ENCODE measurements at regions not wholly inside any gene's neighbourhood (a gene's known extent, or its start where the extent isn't known, plus 50 kb on each side); places are given as distances from the start of the nearest gene placed in this dataset.

DNA sequence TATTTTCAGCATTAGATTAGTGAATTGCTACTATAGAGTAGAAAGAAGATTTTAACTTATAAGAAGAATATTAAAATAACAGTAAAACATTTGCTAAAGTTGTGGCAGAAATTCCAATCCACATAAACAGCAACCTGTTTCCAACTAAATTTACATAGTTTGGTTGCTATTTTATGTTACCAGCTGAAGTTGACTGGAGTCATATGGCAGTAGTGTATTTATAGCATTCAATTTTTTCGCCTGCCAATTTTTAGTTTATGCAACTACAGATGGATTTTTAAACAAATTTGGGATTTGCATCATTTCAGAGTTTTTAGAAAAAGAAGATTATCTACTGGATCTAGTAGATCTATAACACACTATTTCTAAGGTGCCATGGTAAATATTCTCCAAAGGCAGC is 332.5 kb upstream of the BCHE start:
- TF ChIP-seq, protein P1, sequence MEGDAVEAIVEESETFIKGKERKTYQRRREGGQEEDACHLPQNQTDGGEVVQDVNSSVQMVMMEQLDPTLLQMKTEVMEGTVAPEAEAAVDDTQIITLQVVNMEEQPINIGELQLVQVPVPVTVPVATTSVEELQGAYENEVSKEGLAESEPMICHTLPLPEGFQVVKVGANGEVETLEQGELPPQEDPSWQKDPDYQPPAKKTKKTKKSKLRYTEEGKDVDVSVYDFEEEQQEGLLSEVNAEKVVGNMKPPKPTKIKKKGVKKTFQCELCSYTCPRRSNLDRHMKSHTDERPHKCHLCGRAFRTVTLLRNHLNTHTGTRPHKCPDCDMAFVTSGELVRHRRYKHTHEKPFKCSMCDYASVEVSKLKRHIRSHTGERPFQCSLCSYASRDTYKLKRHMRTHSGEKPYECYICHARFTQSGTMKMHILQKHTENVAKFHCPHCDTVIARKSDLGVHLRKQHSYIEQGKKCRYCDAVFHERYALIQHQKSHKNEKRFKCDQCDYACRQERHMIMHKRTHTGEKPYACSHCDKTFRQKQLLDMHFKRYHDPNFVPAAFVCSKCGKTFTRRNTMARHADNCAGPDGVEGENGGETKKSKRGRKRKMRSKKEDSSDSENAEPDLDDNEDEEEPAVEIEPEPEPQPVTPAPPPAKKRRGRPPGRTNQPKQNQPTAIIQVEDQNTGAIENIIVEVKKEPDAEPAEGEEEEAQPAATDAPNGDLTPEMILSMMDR (IDR thresholded peaks at IDR 0.05): no peak
- Histone ChIP-seq H3K9ac (ENCODE audit: insufficient read depth, low read length, poor library complexity, severe bottlenecking) (no peak overlapping the region), H3K79me2 (ENCODE audit: insufficient read depth, low read length) (no peaks in the 10 kb centered on the region), H3K4me3 (replicated peaks in 1 of 3; ENCODE audit: low read depth in 2 of 3, low read length in 3 of 3) (no peak overlapping the region), H4K20me1 (ENCODE audit: insufficient read depth, low read length) (no peaks in the 10 kb centered on the region), H3K4me2 (replicated peaks; ENCODE audit: extremely low read depth, low read length, poor library complexity, severe bottlenecking) (no peak overlapping the region), H2AFZ (ENCODE audit: insufficient read depth, low read depth, low read length, poor library complexity, severe bottlenecking) (no peak overlapping the region), H3K36me3 (replicated peaks in 1 of 2; ENCODE audit: control insufficient read depth in 1 of 2, insufficient read depth in 2 of 2, low read length in 2 of 2) (no peaks in the 10 kb centered on the region), H3K9me3 (replicated peaks in 1 of 2; ENCODE audit: control insufficient read depth in 1 of 2, insufficient read depth in 1 of 2, low read length in 2 of 2) (no peaks in the 10 kb centered on the region), H3K4me1 (ENCODE audit: control insufficient read depth in 1 of 2, insufficient read depth in 2 of 2, low read length in 2 of 2) (no peaks in the 10 kb centered on the region), H3K27me3 (ENCODE audit: control insufficient read depth in 2 of 2, insufficient read depth in 2 of 2, low read length in 2 of 2) (no peaks in the 10 kb centered on the region), H3K27ac (ENCODE audit: low read depth in 1 of 2, low read length in 2 of 2) (no peak overlapping the region)
- no CpG with 5 or more reads among the region's 1 CpG for WGBS (ENCODE audit: insufficient coverage)
- no peak overlapping the region for H3K4me3 Mint-ChIP-seq
- H3K9me3 Mint-ChIP-seq: peaks cover 0 to 5% (median 2%) of the 10 kb centered on the region in 7 donors
- DNase-seq: no peak
- H3K36me3 Mint-ChIP-seq: no peaks in the 10 kb centered on the region
- H3K27ac Mint-ChIP-seq: no peak overlapping the region
- no peaks in the 10 kb centered on the region for H3K27me3 Mint-ChIP-seq (ENCODE audit: low read depth in 3 of 3)
- intact Hi-C loops (cut with micrococcal nuclease): no loop called here
- H3K4me1 Mint-ChIP-seq: no peaks in the 10 kb centered on the region

DNA sequence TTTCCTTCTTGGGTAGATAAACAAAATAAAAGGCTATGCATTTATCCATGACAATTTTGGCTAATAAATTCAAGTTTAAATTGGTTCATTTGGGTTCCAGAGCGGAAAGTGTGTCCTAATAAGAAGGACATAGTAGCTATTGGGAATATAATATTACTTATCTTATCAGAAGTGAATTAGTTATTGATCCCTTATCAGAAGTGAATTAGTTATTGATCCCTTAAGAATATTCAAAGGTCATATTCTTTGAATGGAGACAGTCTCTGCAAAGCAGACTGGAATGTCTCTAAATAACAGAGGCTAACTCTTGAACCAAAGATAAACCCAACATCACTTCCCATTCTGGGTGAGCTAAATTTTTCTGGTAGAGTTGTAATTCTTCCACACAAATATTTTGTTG is 290.7 kb upstream of the BCHE start:
- no peak overlapping the region for H3K27ac ChIP-seq (ENCODE audit: low read depth in 1 of 2, low read length in 2 of 2)
- no peaks in the 10 kb centered on the region for H3K36me3 Mint-ChIP-seq
- H3K9ac ChIP-seq (ENCODE audit: insufficient read depth, low read length, poor library complexity, severe bottlenecking): no peak overlapping the region
- H4K20me1 ChIP-seq (ENCODE audit: insufficient read depth, low read length): no peaks in the 10 kb centered on the region
- H3K27me3 Mint-ChIP-seq (ENCODE audit: low read depth in 3 of 3): peaks cover 0 to 2% (median 1%) of the 10 kb centered on the region in 3 donors
- TF ChIP-seq, protein P1 (IDR thresholded peaks at IDR 0.05): no peak
- no peak overlapping the region for H3K27ac Mint-ChIP-seq
- peaks cover 0 to 7% of the 10 kb centered on the region in 2 donors for H3K9me3 ChIP-seq (replicated peaks in 1 of 2; ENCODE audit: control insufficient read depth in 1 of 2, insufficient read depth in 1 of 2, low read length in 2 of 2)
- H3K4me1 Mint-ChIP-seq: no peaks in the 10 kb centered on the region
- H3K27me3 ChIP-seq (ENCODE audit: control insufficient read depth in 2 of 2, insufficient read depth in 2 of 2, low read length in 2 of 2): no peaks in the 10 kb centered on the region
- WGBS (ENCODE audit: insufficient coverage): no CpG with 5 or more reads among the region's 1 CpG
- no peaks in the 10 kb centered on the region for H3K36me3 ChIP-seq (replicated peaks in 1 of 2; ENCODE audit: control insufficient read depth in 1 of 2, insufficient read depth in 2 of 2, low read length in 2 of 2)
- peaks cover 0 to 6% (median 2%) of the 10 kb centered on the region in 7 donors for H3K9me3 Mint-ChIP-seq
- H2AFZ ChIP-seq (ENCODE audit: insufficient read depth, low read depth, low read length, poor library complexity, severe bottlenecking): no peak overlapping the region
- no peak overlapping the region for H3K4me2 ChIP-seq (replicated peaks; ENCODE audit: extremely low read depth, low read length, poor library complexity, severe bottlenecking)
- intact Hi-C loops (cut with micrococcal nuclease): no loop called here
- no peak overlapping the region for H3K4me3 Mint-ChIP-seq
- H3K4me3 ChIP-seq (replicated peaks in 1 of 3; ENCODE audit: low read depth in 2 of 3, low read length in 3 of 3): no peak overlapping the region
- no peaks in the 10 kb centered on the region for H3K79me2 ChIP-seq (ENCODE audit: insufficient read depth, low read length)
- H3K4me1 ChIP-seq (ENCODE audit: control insufficient read depth in 1 of 2, insufficient read depth in 2 of 2, low read length in 2 of 2): no peaks in the 10 kb centered on the region
- DNase-seq: no peak

All from CD14-positive monocyte (primary cell).